ENCODE measurements at regions not wholly inside any gene's neighbourhood (a gene's known extent, or its start where the extent isn't known, plus 50 kb on each side); places are given as distances from the start of the nearest gene placed in this dataset.
A peak's percentile ranks its signal among the peaks of the same experiment; 100 is the strongest.

DNA sequence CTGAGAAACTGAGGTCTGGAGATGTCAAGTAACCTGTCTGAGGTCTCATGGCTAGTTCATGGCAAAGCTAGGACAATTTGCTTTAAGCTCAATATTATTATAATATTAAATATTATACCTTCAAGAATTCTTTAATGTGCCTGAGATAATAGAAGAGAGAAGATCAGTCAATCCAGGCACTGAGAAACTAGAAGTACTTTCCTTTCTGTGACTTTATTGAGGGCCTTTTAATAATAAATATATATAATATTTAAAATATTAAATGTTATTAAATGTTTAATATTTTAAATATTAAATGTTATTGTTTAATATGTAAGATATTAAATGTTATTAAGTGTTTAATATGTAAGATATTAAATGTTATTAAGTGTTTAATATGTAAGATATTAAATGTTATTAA is 144.3 kb upstream of the DNAJC19 start:
- no peak for DNase-seq (ENCODE audit: low read depth in 2 of 3, low spot score in 1 of 3)

GRCh38 chr3:181105646-181106045 is 116.1 kb upstream of the DNAJC19 start:
- DNase-seq (ENCODE audit: low read depth in 2 of 3, low spot score in 1 of 3) = no peak

DNA sequence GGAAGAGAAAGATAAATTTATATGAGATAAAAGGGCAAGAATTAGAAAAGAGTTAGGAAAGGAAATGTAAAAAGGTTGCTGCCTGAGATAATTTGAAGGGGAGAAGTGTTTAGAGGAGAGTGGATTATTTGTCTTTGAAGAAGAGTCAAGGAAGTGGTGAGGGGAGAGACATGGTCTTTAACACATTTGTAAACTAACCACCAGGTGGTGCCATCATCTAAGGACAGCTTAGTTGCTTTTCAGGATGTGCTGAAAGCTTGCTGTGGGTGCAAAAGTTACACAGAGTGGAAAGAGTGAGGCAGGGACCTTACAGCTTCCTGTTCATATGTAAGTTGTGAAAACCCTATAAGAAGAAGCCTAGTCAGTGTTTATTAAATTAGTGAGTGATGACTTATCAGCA is 114.1 kb upstream of the DNAJC19 start:
- DNase-seq (ENCODE audit: low read depth in 2 of 3, low spot score in 1 of 3) = peak in 1 of 3 donors; percentile 26

DNA sequence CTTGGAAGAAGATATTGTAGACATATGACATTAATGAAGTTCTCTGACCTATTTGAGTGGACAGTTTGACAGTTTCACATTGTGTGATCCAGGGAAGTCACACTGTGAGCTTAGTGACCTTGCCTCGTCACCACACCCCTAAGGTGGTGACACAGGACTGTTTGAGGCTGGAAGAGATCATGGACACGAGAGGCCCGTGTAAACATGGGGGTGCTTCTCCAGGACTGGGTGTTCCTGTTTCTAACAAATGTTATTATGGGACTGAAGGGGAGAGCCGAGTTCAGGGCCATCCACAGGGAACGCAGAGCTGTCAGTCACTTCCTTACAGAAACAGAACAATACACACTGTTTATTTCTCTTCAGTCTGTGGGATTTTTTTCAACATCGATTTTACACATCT is 96.5 kb upstream of the DNAJC19 start:
- DNase-seq (ENCODE audit: low read depth in 2 of 3, low spot score in 1 of 3) = no peak

GRCh38 chr3:181081930-181082329 is 92.4 kb upstream of the DNAJC19 start:
- DNase-seq (ENCODE audit: low read depth in 2 of 3, low spot score in 1 of 3) = no peak

DNA sequence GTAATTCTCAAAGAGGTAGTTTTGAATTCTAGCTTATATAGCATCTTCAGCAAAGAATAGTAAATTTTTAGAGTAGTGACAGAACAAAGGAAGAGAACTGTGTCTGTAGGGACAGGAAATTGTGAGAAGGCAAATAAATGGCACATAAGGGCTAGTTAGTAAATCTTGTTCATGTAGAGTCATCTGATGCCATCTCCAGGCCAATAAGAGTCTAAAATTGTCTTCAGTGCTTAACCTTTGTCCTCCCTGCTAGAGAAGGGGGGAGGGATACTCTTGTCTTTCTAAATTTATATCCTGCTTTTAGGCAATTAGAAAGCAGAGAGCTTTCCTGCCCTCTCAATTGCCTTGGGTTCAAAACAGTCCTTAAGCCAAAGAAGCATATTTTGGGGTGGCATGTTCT is 87.0 kb upstream of the DNAJC19 start:
- no peak for DNase-seq (ENCODE audit: low read depth in 2 of 3, low spot score in 1 of 3)

GRCh38 chr3:181075098-181075497 is 85.6 kb upstream of the DNAJC19 start:
- no peak for DNase-seq (ENCODE audit: low read depth in 2 of 3, low spot score in 1 of 3)

- DNase-seq (ENCODE audit: low read depth in 2 of 3, low spot score in 1 of 3) = no peak
Measured at GRCh38 chr3:181066143-181067087, 76.9 kb upstream of the DNAJC19 start.

DNA sequence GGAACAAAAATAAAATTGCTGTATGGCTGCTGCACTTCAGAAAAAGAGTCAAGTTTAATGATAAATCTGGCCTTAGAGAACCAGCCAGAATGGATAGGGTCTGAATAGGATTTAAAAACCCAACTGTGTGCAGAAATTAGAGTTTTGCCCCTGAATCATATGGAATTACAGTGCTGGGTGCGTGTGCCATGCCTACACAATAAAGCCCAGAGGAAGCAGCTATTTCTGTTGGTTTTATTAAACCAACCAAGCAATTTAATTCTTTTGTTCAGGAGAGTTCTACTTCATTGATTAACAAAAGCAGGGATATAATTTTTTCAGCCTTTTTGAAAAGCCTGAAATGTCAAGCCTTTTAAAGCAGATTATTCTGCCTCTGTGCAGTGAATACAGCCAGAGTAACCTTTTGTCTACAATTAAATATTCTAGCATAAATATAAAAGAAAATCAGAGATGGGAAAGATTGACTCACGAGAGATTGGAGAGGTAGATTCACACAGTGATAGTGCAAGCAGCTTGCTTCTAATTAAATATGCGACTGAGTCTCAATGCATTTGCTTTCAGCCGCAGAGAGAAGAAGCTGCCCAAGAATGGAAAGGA is 66.7 kb upstream of the DNAJC19 start:
- DNase-seq (ENCODE audit: low read depth in 2 of 3, low spot score in 1 of 3) = no peak

DNA sequence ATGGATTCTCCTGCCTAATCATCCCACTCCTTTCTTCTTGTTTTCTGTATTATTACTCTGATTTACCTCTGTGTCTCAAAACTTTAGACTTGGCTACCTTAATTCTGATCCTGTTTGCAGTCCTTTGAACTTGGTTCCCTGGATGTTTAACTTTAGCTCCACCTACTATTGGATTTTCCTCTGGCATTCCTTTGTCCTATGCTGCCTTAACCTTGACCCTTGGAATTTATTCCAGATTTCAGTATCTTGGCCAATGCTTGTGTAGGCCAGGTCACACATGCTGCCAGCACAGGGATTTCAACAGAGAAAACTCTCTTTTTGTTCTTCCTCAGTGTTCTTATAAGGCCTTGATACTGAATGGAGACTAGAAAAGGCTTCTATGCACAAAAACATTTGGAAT is 65.0 kb upstream of the DNAJC19 start:
- DNase-seq (ENCODE audit: low read depth in 2 of 3, low spot score in 1 of 3) = no peak

GRCh38 chr3:181052256-181052655 is 62.7 kb upstream of the DNAJC19 start:
- DNase-seq (ENCODE audit: low read depth in 2 of 3, low spot score in 1 of 3) = no peak

GRCh38 chr3:181050738-181051137 is 61.2 kb upstream of the DNAJC19 start:
- no peak for DNase-seq (ENCODE audit: low read depth in 2 of 3, low spot score in 1 of 3)

DNA sequence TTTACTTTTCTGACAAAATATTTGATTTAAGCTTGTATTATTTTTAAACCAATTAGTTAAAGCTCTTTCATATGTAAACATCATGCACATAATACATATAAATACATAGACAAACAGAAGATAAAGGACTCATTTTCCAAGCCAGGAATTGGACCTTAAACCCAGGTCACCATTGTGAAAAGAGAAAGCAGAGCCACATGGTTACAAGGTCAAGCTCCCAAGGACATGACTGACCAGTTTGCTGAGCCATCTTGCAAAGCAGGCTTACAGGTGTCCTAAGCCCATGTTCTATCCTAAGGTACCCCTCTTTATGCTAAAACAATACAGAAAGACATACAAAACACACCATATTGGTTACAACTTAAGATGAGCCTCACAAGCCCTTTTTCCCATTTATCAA is 50.5 kb upstream of the DNAJC19 start:
- DNase-seq (ENCODE audit: low read depth in 2 of 3, low spot score in 1 of 3) = no peak
